ENCODE measurements at regions not wholly inside any gene's neighbourhood (a gene's known extent, or its start where the extent isn't known, plus 50 kb on each side); places are given as distances from the start of the nearest gene placed in this dataset.

- Histone ChIP-seq H3K79me2 (ENCODE audit: low read depth) (no peaks in the 10 kb centered on the region), H3K4me2 (no peak overlapping the region), H3K9ac (no peak overlapping the region), H3F3A (ENCODE audit: low read depth) (peaks cover 3% of the 10 kb centered on the region), H3K27me3 (no peaks in the 10 kb centered on the region), H3K27ac (no peak overlapping the region), H3K4me3 (no peak overlapping the region), H3K36me3 (no peaks in the 10 kb centered on the region), H4K20me1 (ENCODE audit: low read depth) (no peaks in the 10 kb centered on the region), H3K4me1 (peaks cover 32% of the 10 kb centered on the region), H2AFZ (replicated peaks) (no peak overlapping the region), H3K9me3 (ENCODE audit: low read depth) (no peaks in the 10 kb centered on the region)
- TF ChIP-seq CTCF (IDR thresholded peaks at IDR 0.05) (no peak), EZH2 (IDR thresholded peaks at IDR 0.05) (no peak), EZH2phosphoT487 (IDR thresholded peaks at IDR 0.05) (no peak)
- peak; percentile 55 for DNase-seq (ENCODE audit: low spot score)
- no peaks in the 10 kb centered on the region for H3K9me3 Mint-ChIP-seq
- no peaks in the 10 kb centered on the region for H3K36me3 Mint-ChIP-seq
- no peak overlapping the region for H3K4me3 Mint-ChIP-seq
- H3K4me1 Mint-ChIP-seq: peaks cover 25% of the 10 kb centered on the region
- H3K27me3 Mint-ChIP-seq (ENCODE audit: insufficient read depth, low read depth): peaks cover 2% of the 10 kb centered on the region
- no peak overlapping the region for H3K27ac Mint-ChIP-seq
Measured at GRCh38 chr12:43288671-43289425, 263.2 kb downstream of the ADAMTS20 start.

- H3K36me3 ChIP-seq: no peaks in the 10 kb centered on the region
- no peak overlapping the region for H2AFZ ChIP-seq (replicated peaks)
- Mint-ChIP-seq H3K4me3 (no peak overlapping the region), H3K4me1 (peaks cover 23% of the 10 kb centered on the region), H3K9me3 (no peaks in the 10 kb centered on the region), H3K36me3 (no peaks in the 10 kb centered on the region), H3K27ac (no peak overlapping the region), H3K27me3 (ENCODE audit: insufficient read depth, low read depth) (peaks cover 2% of the 10 kb centered on the region)
- H3F3A ChIP-seq (ENCODE audit: low read depth): peaks cover 3% of the 10 kb centered on the region
- no peaks in the 10 kb centered on the region for H3K9me3 ChIP-seq (ENCODE audit: low read depth)
- no peaks in the 10 kb centered on the region for H3K79me2 ChIP-seq (ENCODE audit: low read depth)
- no peak for TF ChIP-seq CTCF (IDR thresholded peaks at IDR 0.05)
- no peak for TF ChIP-seq EZH2phosphoT487 (IDR thresholded peaks at IDR 0.05)
- TF ChIP-seq EZH2 (IDR thresholded peaks at IDR 0.05): no peak
- no peak for DNase-seq (ENCODE audit: low spot score)
- peak overlapping the region; percentile 28 for H3K4me2 ChIP-seq
- H3K4me3 ChIP-seq: no peak overlapping the region
- H3K9ac ChIP-seq: no peak overlapping the region
- peaks cover 24% of the 10 kb centered on the region for H3K4me1 ChIP-seq
- no peaks in the 10 kb centered on the region for H4K20me1 ChIP-seq (ENCODE audit: low read depth)
- no peaks in the 10 kb centered on the region for H3K27me3 ChIP-seq
- no peak overlapping the region for H3K27ac ChIP-seq
Measured at GRCh38 chr12:43287706-43288383, 264.2 kb downstream of the ADAMTS20 start.

GRCh38 chr12:43286986-43287385 is 265.0 kb downstream of the ADAMTS20 start:
- TF ChIP-seq CTCF (IDR thresholded peaks at IDR 0.05) (no peak), EZH2 (IDR thresholded peaks at IDR 0.05) (no peak), EZH2phosphoT487 (IDR thresholded peaks at IDR 0.05) (no peak)
- H3K4me3 ChIP-seq: no peak overlapping the region
- no peak overlapping the region for H3K27ac ChIP-seq
- H3K9me3 ChIP-seq (ENCODE audit: low read depth): no peaks in the 10 kb centered on the region
- no peak overlapping the region for H3K9ac ChIP-seq
- no peak overlapping the region for H2AFZ ChIP-seq (replicated peaks)
- no peaks in the 10 kb centered on the region for H3K27me3 ChIP-seq
- peaks cover 3% of the 10 kb centered on the region for H3F3A ChIP-seq (ENCODE audit: low read depth)
- Mint-ChIP-seq H3K4me1 (peaks cover 21% of the 10 kb centered on the region), H3K36me3 (no peaks in the 10 kb centered on the region), H3K9me3 (no peaks in the 10 kb centered on the region), H3K27me3 (ENCODE audit: insufficient read depth, low read depth) (peaks cover 2% of the 10 kb centered on the region), H3K4me3 (no peak overlapping the region), H3K27ac (no peak overlapping the region)
- no peaks in the 10 kb centered on the region for H4K20me1 ChIP-seq (ENCODE audit: low read depth)
- H3K36me3 ChIP-seq: no peaks in the 10 kb centered on the region
- H3K4me2 ChIP-seq: peak overlapping the region; percentile 28
- no peak for DNase-seq (ENCODE audit: low spot score)
- peaks cover 24% of the 10 kb centered on the region for H3K4me1 ChIP-seq
- no peaks in the 10 kb centered on the region for H3K79me2 ChIP-seq (ENCODE audit: low read depth)
